ENCODE measurements at regions not wholly inside any gene's neighbourhood (a gene's known extent, or its start where the extent isn't known, plus 50 kb on each side); places are given as distances from the start of the nearest gene placed in this dataset.

- POLR2A ChIA-PET: no interaction called here
Measured at GRCh38 chr5:166961913-166962312, 1329.5 kb upstream of the WWC1 start.

GRCh38 chr5:166962461-166962860, 1329.0 kb upstream of the WWC1 start:
- H3K9me3 ChIP-seq (ENCODE audit: low read length): no peaks in the 10 kb centered on the region
- TF ChIP-seq, protein P1, sequence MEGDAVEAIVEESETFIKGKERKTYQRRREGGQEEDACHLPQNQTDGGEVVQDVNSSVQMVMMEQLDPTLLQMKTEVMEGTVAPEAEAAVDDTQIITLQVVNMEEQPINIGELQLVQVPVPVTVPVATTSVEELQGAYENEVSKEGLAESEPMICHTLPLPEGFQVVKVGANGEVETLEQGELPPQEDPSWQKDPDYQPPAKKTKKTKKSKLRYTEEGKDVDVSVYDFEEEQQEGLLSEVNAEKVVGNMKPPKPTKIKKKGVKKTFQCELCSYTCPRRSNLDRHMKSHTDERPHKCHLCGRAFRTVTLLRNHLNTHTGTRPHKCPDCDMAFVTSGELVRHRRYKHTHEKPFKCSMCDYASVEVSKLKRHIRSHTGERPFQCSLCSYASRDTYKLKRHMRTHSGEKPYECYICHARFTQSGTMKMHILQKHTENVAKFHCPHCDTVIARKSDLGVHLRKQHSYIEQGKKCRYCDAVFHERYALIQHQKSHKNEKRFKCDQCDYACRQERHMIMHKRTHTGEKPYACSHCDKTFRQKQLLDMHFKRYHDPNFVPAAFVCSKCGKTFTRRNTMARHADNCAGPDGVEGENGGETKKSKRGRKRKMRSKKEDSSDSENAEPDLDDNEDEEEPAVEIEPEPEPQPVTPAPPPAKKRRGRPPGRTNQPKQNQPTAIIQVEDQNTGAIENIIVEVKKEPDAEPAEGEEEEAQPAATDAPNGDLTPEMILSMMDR (conservative IDR thresholded peaks at IDR 0.05; ENCODE audit: low read length): no peak
- no peak for TF ChIP-seq EZH2phosphoT487 (IDR thresholded peaks at IDR 0.05; ENCODE audit: borderline replicate concordance, low read depth, low read length)
- no peaks in the 10 kb centered on the region for H3K4me1 ChIP-seq (ENCODE audit: insufficient read depth, low read length, poor library complexity, severe bottlenecking)
- intact Hi-C loops (cut with micrococcal nuclease; ENCODE audit: unreplicated experiment): no loop called here
- H3K9me2 ChIP-seq (ENCODE audit: insufficient read depth, low read length): no peaks in the 10 kb centered on the region
- POLR2A ChIA-PET: interaction anchor here (1.2 kb wide), 1 partner anchor 10 kb away, joined by 3 read pairs; no protein-coding TSS in a partner anchor
- no peak overlapping the region for H3K4me2 ChIP-seq (ENCODE audit: low read length)
- no peak overlapping the region for H3K4me3 ChIP-seq (ENCODE audit: low read depth, low read length, poor library complexity, severe bottlenecking)
- H3K27ac ChIP-seq (ENCODE audit: low read depth, low read length, poor library complexity, severe bottlenecking): no peak overlapping the region
- no peak overlapping the region for H2AFZ ChIP-seq (ENCODE audit: low read length)
- CTCF ChIA-PET (ENCODE audit: unreplicated experiment): no interaction called here
- no peak for DNase-seq (ENCODE audit: low spot score)
- H3K79me2 ChIP-seq (ENCODE audit: insufficient read depth, low read depth, low read length): no peaks in the 10 kb centered on the region
- BruUV-seq (replicated peaks): no TSS peak
- no peaks in the 10 kb centered on the region for H4K20me1 ChIP-seq (ENCODE audit: insufficient read depth, low read length)
- no peaks in the 10 kb centered on the region for H3K36me3 ChIP-seq (ENCODE audit: insufficient read depth, low read length)

More at GRCh38 chr5:166961913-166962312, 1329.5 kb upstream of the WWC1 start:
- Histone ChIP-seq H3K79me2 (ENCODE audit: insufficient read depth, low read depth, low read length) (no peaks in the 10 kb centered on the region), H3K36me3 (ENCODE audit: insufficient read depth, low read length) (no peaks in the 10 kb centered on the region), H3K4me3 (ENCODE audit: low read depth, low read length, poor library complexity, severe bottlenecking) (no peak overlapping the region), H3K9me3 (ENCODE audit: low read length) (no peaks in the 10 kb centered on the region), H2AFZ (ENCODE audit: low read length) (no peak overlapping the region), H3K27ac (ENCODE audit: low read depth, low read length, poor library complexity, severe bottlenecking) (no peak overlapping the region), H4K20me1 (ENCODE audit: insufficient read depth, low read length) (no peaks in the 10 kb centered on the region), H3K4me2 (ENCODE audit: low read length) (no peak overlapping the region), H3K9me2 (ENCODE audit: insufficient read depth, low read length) (no peaks in the 10 kb centered on the region), H3K4me1 (ENCODE audit: insufficient read depth, low read length, poor library complexity, severe bottlenecking) (no peaks in the 10 kb centered on the region)
- CTCF ChIA-PET (ENCODE audit: unreplicated experiment): no interaction called here
- DNase-seq (ENCODE audit: low spot score): no peak
- TF ChIP-seq, protein P1 (conservative IDR thresholded peaks at IDR 0.05; ENCODE audit: low read length): no peak
- no peak for TF ChIP-seq EZH2phosphoT487 (IDR thresholded peaks at IDR 0.05; ENCODE audit: borderline replicate concordance, low read depth, low read length)
- intact Hi-C loops (cut with micrococcal nuclease; ENCODE audit: unreplicated experiment): no loop called here
- no TSS peak for BruUV-seq (replicated peaks)

- intact Hi-C loops (cut with micrococcal nuclease; ENCODE audit: unreplicated experiment): no loop called here
- Histone ChIP-seq H3K79me2 (ENCODE audit: insufficient read depth, low read depth, low read length) (no peaks in the 10 kb centered on the region), H3K27ac (ENCODE audit: low read depth, low read length, poor library complexity, severe bottlenecking) (no peak overlapping the region), H3K36me3 (ENCODE audit: insufficient read depth, low read length) (no peaks in the 10 kb centered on the region), H4K20me1 (ENCODE audit: insufficient read depth, low read length) (no peaks in the 10 kb centered on the region), H3K4me3 (ENCODE audit: low read depth, low read length, poor library complexity, severe bottlenecking) (no peak overlapping the region), H2AFZ (ENCODE audit: low read length) (no peak overlapping the region), H3K9me2 (ENCODE audit: insufficient read depth, low read length) (no peaks in the 10 kb centered on the region), H3K9me3 (ENCODE audit: low read length) (no peaks in the 10 kb centered on the region), H3K4me1 (ENCODE audit: insufficient read depth, low read length, poor library complexity, severe bottlenecking) (no peaks in the 10 kb centered on the region), H3K4me2 (ENCODE audit: low read length) (no peak overlapping the region)
- CTCF ChIA-PET (ENCODE audit: unreplicated experiment): no interaction called here
- TF ChIP-seq, protein P1 (conservative IDR thresholded peaks at IDR 0.05; ENCODE audit: low read length): no peak
- TF ChIP-seq EZH2phosphoT487 (IDR thresholded peaks at IDR 0.05; ENCODE audit: borderline replicate concordance, low read depth, low read length): no peak
- DNase-seq (ENCODE audit: low spot score): no peak
- POLR2A ChIA-PET: interaction anchor here (1.2 kb wide), 1 partner anchor 11 kb away, joined by 3 read pairs; no protein-coding TSS in a partner anchor
- no TSS peak for BruUV-seq (replicated peaks)
Measured at GRCh38 chr5:166963596-166963995, 1327.8 kb upstream of the WWC1 start.
